Liver (tissue), 8 donors: ENCODE measurements at regions not wholly inside any gene's neighbourhood (a gene's known extent, or its start where the extent isn't known, plus 50 kb on each side); places are given as distances from the start of the nearest gene placed in this dataset.

ENCODE experiments used
- DNase-seq: peaks from one replicate; pipeline ENCODE4 v3.0.0-alpha.2; 2017; ENCODE audit warnings: low spot score
- H3K27ac ChIP-seq, 2 donors: one replicate each; pipeline ENCODE4 v1.7.0; 2013; ENCODE audit warnings: inconsistent platforms in 2 of 2, low read length in 2 of 2, control low read depth in 1 of 2, low read depth in 1 of 2, mild to moderate bottlenecking in 1 of 2
- H3K27me3 ChIP-seq, 4 donors: one replicate each; pipeline versions ENCODE4 v1.6.1 to v1.7.0; 2013; ENCODE audit warnings: low read length in 3 of 4, inconsistent platforms in 1 of 4, mild to moderate bottlenecking in 1 of 4, moderate library complexity in 1 of 4; ENCODE audit not compliant: control insufficient read depth in 4 of 4, insufficient read depth in 4 of 4
- H3K36me3 ChIP-seq, 4 donors: one replicate each; pipeline versions ENCODE4 v1.6.1 to v1.7.0; 2013; ENCODE audit warnings: low read length in 3 of 4, mild to moderate bottlenecking in 3 of 4, low read depth in 1 of 4, moderate library complexity in 1 of 4; ENCODE audit not compliant: control insufficient read depth in 4 of 4, insufficient read depth in 3 of 4
- H3K4me1 ChIP-seq, 4 donors: one replicate each; pipeline versions ENCODE4 v1.6.1 to v1.7.0; 2013; ENCODE audit warnings: low read length in 3 of 4, mild to moderate bottlenecking in 3 of 4, moderate library complexity in 1 of 4; ENCODE audit not compliant: control insufficient read depth in 4 of 4, insufficient read depth in 4 of 4
- H3K4me3 ChIP-seq, 3 donors: one replicate each; pipeline versions ENCODE4 v1.6.1 to v1.7.0; 2013; ENCODE audit warnings: low read length in 3 of 3, control low read depth in 1 of 3, low read depth in 1 of 3, mild to moderate bottlenecking in 1 of 3
- H3K9ac ChIP-seq, 2 donors: one replicate each; pipeline ENCODE4 v1.7.0; 2013; ENCODE audit warnings: low read length in 2 of 2, mild to moderate bottlenecking in 2 of 2, moderate library complexity in 2 of 2, control low read depth in 1 of 2, low read depth in 1 of 2
- H3K9me3 ChIP-seq, 4 donors: one replicate each; pipeline versions ENCODE4 v1.6.1 to v1.7.0; 2013; ENCODE audit warnings: low read length in 3 of 4; ENCODE audit not compliant: control insufficient read depth in 4 of 4
- ATF3 ChIP-seq: IDR thresholded peaks from 2 replicates; pipeline ENCODE4 v1.6.1; 2016; ENCODE audit warnings: antibody characterized with exemption
- CTCF ChIP-seq: fragments of 150-350 bp; IDR thresholded peaks from 2 replicates; pipeline ENCODE4 v1.5.1; 2017; ENCODE audit warnings: improper control_type of control experiment, low read depth, low read length; ENCODE audit not compliant: missing input control
- EGR1 ChIP-seq, 2 donors: IDR thresholded peaks; 2 replicates each; pipeline ENCODE4 v1.6.1; 2016 to 2018; ENCODE audit warnings: antibody characterized with exemption in 2 of 2, low read depth in 2 of 2
- FOXA2 ChIP-seq: IDR thresholded peaks from 2 replicates; pipeline ENCODE4 v1.6.1; 2016; ENCODE audit warnings: antibody characterized with exemption
- GABPA ChIP-seq, 2 donors: IDR thresholded peaks in 1 of 2; conservative IDR thresholded peaks in 1 of 2; 2 replicates each; pipeline ENCODE4 v1.6.1; 2016; ENCODE audit warnings: antibody characterized with exemption in 2 of 2, mild to moderate bottlenecking in 1 of 2, moderate library complexity in 1 of 2
- HNF4A ChIP-seq, 2 donors: conservative IDR thresholded peaks; 2 replicates each; pipeline ENCODE4 v1.6.1; 2016; ENCODE audit warnings: antibody characterized with exemption in 2 of 2, mild to moderate bottlenecking in 2 of 2
- HNF4G ChIP-seq: IDR thresholded peaks from 2 replicates; pipeline ENCODE4 v1.6.1; 2016; ENCODE audit warnings: antibody characterized with exemption
- JUND ChIP-seq, 2 donors: IDR thresholded peaks; 2 replicates each; pipeline ENCODE4 v1.6.1; 2016; ENCODE audit warnings: antibody characterized with exemption in 2 of 2
- MAX ChIP-seq: IDR thresholded peaks from 2 replicates; pipeline ENCODE4 v1.6.1; 2016; ENCODE audit warnings: antibody characterized with exemption
- NR2F2 ChIP-seq: IDR thresholded peaks from 2 replicates; pipeline ENCODE4 v1.6.1; 2016; ENCODE audit warnings: antibody characterized with exemption
- REST ChIP-seq: IDR thresholded peaks from 2 replicates; pipeline ENCODE4 v1.6.1; 2016; ENCODE audit warnings: antibody characterized with exemption, mild to moderate bottlenecking
- RXRA ChIP-seq, 2 donors: IDR thresholded peaks; 2 replicates each; pipeline ENCODE4 v1.6.1; 2017 to 2018; ENCODE audit warnings: antibody characterized with exemption in 2 of 2, mild to moderate bottlenecking in 1 of 2
- SP1 ChIP-seq: IDR thresholded peaks from 2 replicates; pipeline ENCODE4 v1.6.1; 2018; ENCODE audit warnings: antibody characterized with exemption, mild to moderate bottlenecking
- TAF1 ChIP-seq: conservative IDR thresholded peaks from 2 replicates; pipeline ENCODE4 v1.6.1; 2016; ENCODE audit warnings: antibody characterized with exemption, mild to moderate bottlenecking
- YY1 ChIP-seq: IDR thresholded peaks from 2 replicates; pipeline ENCODE4 v1.6.1; 2016; ENCODE audit warnings: antibody characterized with exemption, mild to moderate bottlenecking
- ZBTB33 ChIP-seq: IDR thresholded peaks from 2 replicates; pipeline ENCODE4 v1.6.1; 2016; ENCODE audit warnings: antibody characterized with exemption
- WGBS: extraction: QIAGEN DNeasy Blood & Tissue Kit; methylation state at CpG from one replicate; pipeline ENCODE4 v1.1.7; 2013; 5-methylcytosine and 5-hydroxymethylcytosine counted together
- donor health status: healthy.
- donor health status: healthy.
- donor health status: healthy.
- donor health status: healthy.
- donor health status: healthy.

GRCh38 chr5:118637947-118638670, 350.2 kb downstream of the DTWD2 start:
- WGBS = 88% methylated on average over 9 of the region's 9 CpGs
- no peaks in the 10 kb centered on the region for H3K36me3 ChIP-seq
- no peaks in the 10 kb centered on the region for H3K4me1 ChIP-seq
- no peak overlapping the region for H3K4me3 ChIP-seq
- no peak overlapping the region for H3K27ac ChIP-seq
- DNase-seq = no peak
- TF ChIP-seq REST = no peak
- TF ChIP-seq NR2F2 = no peak
- TF ChIP-seq TAF1 = no peak
- no peak for TF ChIP-seq ZBTB33
- no peak for TF ChIP-seq YY1
- no peak for TF ChIP-seq GABPA (IDR thresholded peaks at IDR 0.05 in 1 of 2, conservative IDR thresholded peaks at IDR 0.05 in 1 of 2)
- TF ChIP-seq FOXA2 = no peak
- no peak overlapping the region for H3K9ac ChIP-seq
- H3K9me3 ChIP-seq = peaks cover 0 to 1% (median 0%) of the 10 kb centered on the region in 4 donors
- no peaks in the 10 kb centered on the region for H3K27me3 ChIP-seq

- no peak for DNase-seq
- Histone ChIP-seq H3K4me1 (no peaks in the 10 kb centered on the region), H3K4me3 (no peak overlapping the region), H3K27ac (no peak overlapping the region), H3K9ac (no peak overlapping the region), H3K9me3 (no peaks in the 10 kb centered on the region), H3K27me3 (no peaks in the 10 kb centered on the region), H3K36me3 (no peaks in the 10 kb centered on the region)
- 65% methylated on average over 4 of the region's 4 CpGs for WGBS
- TF ChIP-seq ATF3 = no peak
- TF ChIP-seq SP1 = no peak
- no peak for TF ChIP-seq JUND (IDR thresholded peaks at IDR 0.05)
- TF ChIP-seq NR2F2 = no peak
- no peak for TF ChIP-seq YY1
- TF ChIP-seq HNF4A (conservative IDR thresholded peaks at IDR 0.05) = no peak
- TF ChIP-seq MAX = no peak
- TF ChIP-seq REST = no peak
- TF ChIP-seq CTCF = no peak
- TF ChIP-seq HNF4G = no peak
- TF ChIP-seq FOXA2 = no peak
- no peak for TF ChIP-seq RXRA (IDR thresholded peaks at IDR 0.05)
- no peak for TF ChIP-seq EGR1 (IDR thresholded peaks at IDR 0.05; ENCODE audit: low read depth in 2 of 2)
- TF ChIP-seq ZBTB33 = no peak
- TF ChIP-seq TAF1 = no peak
These were observed 359.5 kb downstream of the DTWD2 start for GRCh38 chr5:118628660-118629354.
